Right atrium auricular region (tissue), 2 donors: ENCODE measurements at regions not wholly inside any gene's neighbourhood (a gene's known extent, or its start where the extent isn't known, plus 50 kb on each side); places are given as distances from the start of the nearest gene placed in this dataset.
"Not testable (repeated sequence)": the region's sequence is repeated elsewhere in the genome, so short reads cannot be mapped to it uniquely, and the experiment has no call there.

ENCODE experiments used
- DNase-seq: peaks from one replicate; pipeline ENCODE4 v3.0.0-alpha.2; 2019; ENCODE audit warnings: low spot score
- H3K27ac ChIP-seq, 2 donors: fragments of 200-600 bp; sonication (generic); 1 replicate in 1 of 2; 2 replicates in 1 of 2; pipeline ENCODE4 v1.5.1; 2016 to 2019
- H3K27me3 ChIP-seq, 2 donors: fragments of 200-600 bp; sonication (generic); one replicate each; pipeline versions ENCODE4 v1.5.1 to v1.6.0; 2017 to 2019
- H3K36me3 ChIP-seq: fragments of 200-600 bp; sonication (generic); one replicate; pipeline ENCODE4 v1.5.1; 2016
- H3K4me1 ChIP-seq, 2 donors: fragments of 200-600 bp; sonication (generic); one replicate each; pipeline versions ENCODE4 v1.5.1 to v1.6.0; 2017 to 2019
- H3K4me3 ChIP-seq, 2 donors: fragments of 200-600 bp; sonication (generic); 1 replicate in 1 of 2; 2 replicates in 1 of 2; pipeline ENCODE4 v1.5.1; 2017 to 2019; ENCODE audit warnings: mild to moderate bottlenecking in 1 of 2, moderate library complexity in 1 of 2
- H3K9me3 ChIP-seq, 2 donors: fragments of 200-600 bp; sonication (generic); one replicate each; pipeline ENCODE4 v1.5.1; 2019
- CTCF ChIP-seq, 2 donors: fragments of 200-600 bp; sonication (generic); IDR thresholded peaks; one replicate each; pipeline ENCODE4 v1.5.1; 2019; ENCODE audit warnings: antibody characterized with exemption in 2 of 2

DNA sequence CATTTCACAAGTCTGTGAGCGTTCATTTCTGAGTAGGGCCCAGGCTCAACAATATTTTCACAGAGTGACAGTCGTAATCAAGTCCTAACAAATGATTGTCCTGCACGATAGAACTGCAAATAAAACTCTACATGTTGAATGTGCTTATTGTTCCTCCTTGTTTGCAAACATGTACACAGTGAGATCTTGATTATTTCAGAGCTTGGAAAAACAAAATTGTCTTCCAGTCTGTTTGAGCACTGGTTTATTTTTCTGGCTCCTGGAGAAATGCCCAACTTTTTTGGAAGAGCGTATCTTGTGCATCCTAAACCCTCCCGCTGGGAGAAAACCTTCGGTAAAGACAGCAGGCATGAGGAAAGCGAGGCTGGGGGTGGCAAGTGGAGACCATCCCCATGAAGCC is 91.1 kb downstream of the TEX36 start:
- DNase-seq, result no peak
- Histone ChIP-seq H3K27ac (no peak overlapping the region), H3K4me3 (no peak overlapping the region), H3K9me3 (peaks cover 0 to 14% of the 10 kb centered on the region in 2 donors), H3K36me3 (no peaks in the 10 kb centered on the region), H3K27me3 (no peaks in the 10 kb centered on the region), H3K4me1 (no peaks in the 10 kb centered on the region)
- TF ChIP-seq CTCF (IDR thresholded peaks at IDR 0.05), result no peak

DNA sequence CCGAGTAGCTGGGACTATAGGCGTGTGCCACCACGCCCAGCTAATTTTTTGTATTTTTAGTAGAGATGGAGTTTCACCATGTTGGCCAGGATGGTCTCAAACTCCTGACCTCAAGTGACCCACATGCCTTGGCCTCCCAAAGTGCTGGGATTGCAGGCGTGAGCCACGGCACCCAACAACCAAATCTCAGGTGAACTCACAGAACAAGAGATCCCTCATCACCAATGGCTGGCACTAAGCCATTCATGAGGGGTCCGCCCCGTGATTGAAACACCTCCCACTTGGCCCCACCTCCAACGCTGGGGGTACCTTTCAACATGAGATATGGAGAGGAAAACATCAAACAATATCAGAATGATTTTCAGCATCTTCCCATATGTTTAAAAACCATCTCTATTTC is 94.2 kb downstream of the TEX36 start:
- DNase-seq, result peak; percentile 48
- not testable (repeated sequence) for H3K27me3 ChIP-seq, H3K36me3 ChIP-seq, H3K9me3 ChIP-seq, H3K4me3 ChIP-seq, H3K27ac ChIP-seq, H3K4me1 ChIP-seq

DNA sequence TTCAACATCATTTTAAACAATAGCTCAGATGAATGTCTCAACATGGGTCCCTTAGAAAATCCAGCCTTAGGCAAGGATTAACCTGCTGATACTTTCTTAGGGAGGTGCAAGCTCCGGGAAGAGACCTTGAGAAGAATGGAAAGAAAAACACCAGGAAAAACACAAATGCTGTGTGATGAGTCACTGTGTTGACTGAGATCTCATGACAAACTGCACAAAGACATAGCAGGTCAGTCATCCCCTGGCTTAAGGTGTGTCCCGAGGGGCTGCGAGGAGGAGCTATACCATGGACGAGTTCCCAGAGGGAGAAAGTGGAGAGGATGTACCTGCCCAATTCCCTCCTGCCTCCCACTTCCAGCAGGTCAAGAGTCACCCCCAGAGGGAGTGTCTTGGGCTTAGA is 98.0 kb downstream of the TEX36 start:
- Histone ChIP-seq H3K9me3 (no peaks in the 10 kb centered on the region), H3K27me3 (no peaks in the 10 kb centered on the region), H3K4me1 (no peaks in the 10 kb centered on the region), H3K27ac (no peak overlapping the region), H3K4me3 (no peak overlapping the region), H3K36me3 (no peaks in the 10 kb centered on the region)
- DNase-seq, result no peak
- no peak for TF ChIP-seq CTCF (IDR thresholded peaks at IDR 0.05)

DNA sequence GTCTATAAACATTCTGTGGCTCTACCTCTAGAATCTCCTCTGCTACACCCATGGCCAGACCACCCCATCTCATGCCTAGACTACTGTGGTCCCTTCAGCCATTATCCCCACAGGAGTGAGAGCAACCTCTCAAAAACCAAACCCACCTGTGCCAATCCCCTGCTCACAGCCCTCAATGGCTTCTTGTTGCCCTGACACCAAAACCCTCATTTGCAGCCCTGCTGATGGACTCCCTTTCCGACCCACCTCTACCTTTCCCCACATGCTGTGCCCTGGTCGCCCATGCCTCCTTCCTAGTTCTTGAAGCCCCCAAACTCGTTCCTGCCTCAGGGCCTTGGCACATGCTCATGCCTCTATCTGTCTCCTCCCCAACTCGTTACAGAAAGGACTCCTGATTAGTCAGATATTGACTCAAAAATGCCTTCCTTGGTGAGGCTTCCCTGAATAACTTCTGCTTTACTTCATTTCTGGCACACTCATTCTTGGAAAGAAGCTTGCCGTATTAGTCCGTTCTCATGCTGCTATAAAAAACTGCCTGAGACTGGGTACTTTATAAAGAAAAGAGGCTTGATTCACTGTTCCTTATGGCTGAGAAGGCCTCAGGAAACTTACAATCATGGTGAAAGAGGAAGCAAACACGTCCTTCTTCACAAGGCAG is 104.2 kb downstream of the TEX36 start:
- no peak for TF ChIP-seq CTCF (IDR thresholded peaks at IDR 0.05)
- no peak for DNase-seq
- Histone ChIP-seq H3K36me3 (no peaks in the 10 kb centered on the region), H3K4me3 (no peak overlapping the region), H3K4me1 (no peaks in the 10 kb centered on the region), H3K9me3 (no peaks in the 10 kb centered on the region), H3K27me3 (no peaks in the 10 kb centered on the region), H3K27ac (no peak overlapping the region)

GRCh38 chr10:125575843-125576242 is 107.1 kb downstream of the TEX36 start:
- H3K27ac ChIP-seq, result no peak overlapping the region
- TF ChIP-seq CTCF (IDR thresholded peaks at IDR 0.05), result no peak
- H3K9me3 ChIP-seq, result no peaks in the 10 kb centered on the region
- no peak for DNase-seq
- no peaks in the 10 kb centered on the region for H3K36me3 ChIP-seq
- no peak overlapping the region for H3K4me3 ChIP-seq
- H3K27me3 ChIP-seq, result no peaks in the 10 kb centered on the region
- no peaks in the 10 kb centered on the region for H3K4me1 ChIP-seq

DNA sequence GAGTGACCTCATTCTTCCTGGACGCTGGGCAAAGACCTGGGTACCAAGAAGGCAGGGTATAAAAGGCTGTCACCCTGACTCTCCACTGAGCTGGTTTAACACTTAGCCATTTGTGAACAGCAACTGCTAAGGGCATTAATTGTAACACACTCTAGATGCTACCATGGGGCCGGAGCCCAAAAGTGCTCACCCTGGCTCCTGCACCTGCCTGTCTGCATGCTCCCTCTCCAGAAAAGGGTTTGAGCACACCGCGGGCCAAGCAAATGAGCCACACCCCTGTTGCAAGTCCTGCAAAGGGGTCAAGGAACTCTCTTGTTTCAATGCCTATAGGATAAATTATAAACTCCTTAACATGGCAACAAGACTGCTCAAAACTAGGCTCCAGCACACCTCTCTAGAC is 114.8 kb downstream of the TEX36 start:
- no peaks in the 10 kb centered on the region for H3K4me1 ChIP-seq
- DNase-seq, result no peak

More for the DNA sequence above, 114.8 kb downstream of the TEX36 start:
- Histone ChIP-seq H3K9me3 (no peaks in the 10 kb centered on the region), H3K36me3 (no peaks in the 10 kb centered on the region), H3K4me3 (no peak overlapping the region), H3K27me3 (no peaks in the 10 kb centered on the region), H3K27ac (no peak overlapping the region)
- no peak for TF ChIP-seq CTCF (IDR thresholded peaks at IDR 0.05)
